NCI-H510A treated with DMSO at 0.1 percent for 48 hours (cell line): ENCODE measurements at regions not wholly inside any gene's neighbourhood (a gene's known extent, or its start where the extent isn't known, plus 50 kb on each side); places are given as distances from the start of the nearest gene placed in this dataset.
A peak's percentile ranks its signal among the peaks of the same experiment; 100 is the strongest.

Experiments
- DNase-seq: peaks from one replicate; lab custom pipeline; 2025; lab: John Stamatoyannopoulos, UW

GRCh38 chr12:67426067-67426466 is 156.9 kb downstream of the CAND1 start:
- peak; percentile 95 for DNase-seq

GRCh38 chr12:67427336-67427735 is 158.2 kb downstream of the CAND1 start:
- DNase-seq = no peak

GRCh38 chr12:67428431-67428830 is 159.3 kb downstream of the CAND1 start:
- DNase-seq = no peak

DNA sequence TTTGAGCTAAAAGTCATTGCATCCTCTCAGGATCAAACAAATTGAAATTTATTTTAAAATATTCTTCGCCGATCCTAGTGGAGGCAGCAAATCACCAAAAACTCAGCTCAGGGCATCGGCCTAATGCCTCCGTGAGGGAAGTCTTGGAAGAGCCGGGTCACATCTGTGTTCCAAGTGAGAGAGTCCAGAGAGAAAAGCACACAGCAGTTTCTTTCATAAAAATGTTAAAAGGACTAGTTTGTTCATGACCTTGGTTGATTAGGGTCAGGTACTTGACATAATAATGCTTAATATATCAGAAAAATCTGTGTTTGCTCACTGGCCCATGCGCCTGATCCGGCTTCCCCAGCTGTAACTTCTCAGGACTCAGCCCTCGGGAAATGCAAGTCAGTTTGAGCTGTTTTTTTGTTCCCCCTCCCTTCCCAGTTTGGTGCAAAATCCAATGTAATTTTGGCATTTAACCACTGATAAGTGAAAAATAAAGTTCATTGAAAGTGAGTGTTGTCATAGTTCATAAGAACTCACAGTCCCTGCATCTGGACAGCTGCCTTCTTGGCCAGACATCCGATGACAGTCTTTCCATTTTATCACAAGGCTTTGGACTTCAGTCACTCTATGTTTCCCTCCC is 161.7 kb downstream of the CAND1 start:
- no peak for DNase-seq

GRCh38 chr12:67431411-67432020 is 162.4 kb downstream of the CAND1 start:
- DNase-seq = no peak

GRCh38 chr12:67433385-67434175 is 164.4 kb downstream of the CAND1 start:
- DNase-seq = no peak

- DNase-seq = no peak
Observed at GRCh38 chr12:67434671-67435370, 165.7 kb downstream of the CAND1 start.

DNA sequence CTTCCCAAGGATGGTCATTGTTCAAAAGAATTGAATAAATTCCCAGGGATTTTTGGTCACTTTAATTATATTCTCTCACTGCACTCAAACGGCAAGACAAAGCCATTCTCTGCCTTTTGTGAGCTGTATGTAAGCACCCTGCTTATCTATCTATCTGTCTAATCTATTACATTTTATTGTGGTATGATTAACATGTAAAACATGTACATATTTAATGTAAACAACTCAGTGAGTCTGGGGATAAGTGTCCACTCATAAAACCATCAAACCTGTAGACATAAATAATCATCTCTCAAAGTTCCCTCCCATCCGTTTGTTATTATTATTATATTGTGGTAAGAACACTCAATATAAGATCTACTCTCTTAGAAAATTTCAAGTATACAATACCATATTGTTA is 167.1 kb downstream of the CAND1 start:
- no peak for DNase-seq

- no peak for DNase-seq
Observed at GRCh38 chr12:67437011-67437410, 167.9 kb downstream of the CAND1 start.

GRCh38 chr12:67439611-67440010 is 170.5 kb downstream of the CAND1 start:
- DNase-seq = no peak

GRCh38 chr12:67441736-67442346 is 172.7 kb downstream of the CAND1 start:
- peak; percentile 94 for DNase-seq

DNA sequence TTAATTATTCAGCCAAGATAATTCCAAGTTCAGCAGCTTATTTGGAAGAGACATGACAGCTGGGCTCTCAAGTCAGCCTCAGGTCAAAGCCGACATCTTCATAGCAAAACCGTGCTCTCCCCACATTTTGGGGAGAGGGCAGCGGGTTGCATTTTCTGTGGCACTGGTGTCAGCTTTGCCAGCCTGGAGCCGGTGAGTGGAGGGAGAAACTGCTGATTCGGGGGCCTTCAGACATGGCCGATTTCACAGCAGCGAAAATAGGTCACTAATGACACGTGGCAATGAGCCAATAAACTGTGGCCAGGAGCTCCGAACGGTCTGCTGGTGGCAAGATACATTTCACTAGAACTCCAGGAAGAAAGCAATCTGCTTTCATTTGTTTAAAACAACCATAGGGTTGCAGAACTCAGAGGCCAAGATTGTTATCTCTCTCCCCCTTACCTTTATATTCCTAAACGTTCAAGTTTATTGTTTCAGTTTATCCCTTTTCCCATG is 173.2 kb downstream of the CAND1 start:
- peak; percentile 62 for DNase-seq

DNA sequence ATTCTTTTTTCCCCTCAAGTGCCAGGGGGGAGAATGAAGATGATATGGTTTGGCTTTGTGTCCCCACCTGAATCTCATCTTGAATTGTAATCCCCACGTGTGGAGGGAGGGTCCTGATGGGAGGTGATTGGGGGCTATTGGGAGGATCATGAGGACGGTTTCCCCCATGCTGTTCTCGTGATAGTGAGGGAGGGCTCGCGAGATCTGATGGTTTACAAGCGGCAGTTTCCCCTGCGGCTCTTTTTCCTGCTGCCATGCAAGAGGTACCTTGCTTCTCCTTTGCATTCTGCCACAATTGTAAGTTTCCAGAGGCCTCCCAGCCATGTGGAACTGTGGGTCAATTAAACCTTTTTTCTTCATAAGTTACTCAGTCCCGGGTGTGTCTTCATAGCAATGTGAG is 173.7 kb downstream of the CAND1 start:
- DNase-seq = no peak

- no peak for DNase-seq
Observed at GRCh38 chr12:67444542-67444941, 175.4 kb downstream of the CAND1 start.

- no peak for DNase-seq
Observed at GRCh38 chr12:67446716-67447115, 177.6 kb downstream of the CAND1 start.

DNA sequence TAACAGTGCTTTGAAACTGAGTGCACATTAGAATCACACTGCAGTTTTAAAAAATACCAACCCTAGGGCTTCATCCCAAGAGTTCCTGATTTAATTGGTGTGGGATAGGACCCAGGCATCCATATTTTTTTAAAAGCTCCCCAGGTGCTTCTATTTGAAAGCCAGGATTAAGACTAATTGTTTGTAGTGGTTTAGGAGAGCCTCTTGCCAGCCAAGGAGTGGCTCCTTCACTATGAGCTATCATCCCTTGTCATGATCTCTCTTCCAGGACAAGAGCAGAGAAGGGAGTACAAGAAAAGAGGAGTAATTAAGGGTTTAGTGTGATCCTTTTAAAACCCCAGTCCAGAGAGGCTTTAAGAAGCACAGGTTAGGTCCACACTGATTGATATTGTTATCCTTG is 178.0 kb downstream of the CAND1 start:
- no peak for DNase-seq

GRCh38 chr12:67449591-67450052 is 180.5 kb downstream of the CAND1 start:
- no peak for DNase-seq

GRCh38 chr12:67450441-67450840 is 181.3 kb downstream of the CAND1 start:
- DNase-seq = no peak

DNA sequence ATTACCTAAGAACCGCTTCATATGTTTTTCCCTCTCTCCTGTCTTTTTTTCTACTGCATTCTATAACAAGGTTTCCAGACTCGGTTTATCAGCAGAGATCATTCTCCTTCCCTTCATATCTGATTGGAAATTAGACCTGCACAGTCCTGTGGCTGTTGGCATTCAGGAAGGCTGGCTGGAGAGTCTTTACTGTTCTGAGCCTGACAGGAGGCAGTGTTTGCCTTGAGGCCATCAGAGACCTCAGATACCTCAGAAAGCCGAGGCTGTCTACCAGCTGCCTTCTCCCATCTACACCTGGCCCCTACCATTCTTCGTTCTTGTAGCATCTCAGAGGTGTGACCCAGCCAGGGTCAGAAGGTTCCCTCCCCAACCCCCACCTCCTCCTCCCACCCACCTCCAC is 182.0 kb downstream of the CAND1 start:
- DNase-seq = no peak

DNA sequence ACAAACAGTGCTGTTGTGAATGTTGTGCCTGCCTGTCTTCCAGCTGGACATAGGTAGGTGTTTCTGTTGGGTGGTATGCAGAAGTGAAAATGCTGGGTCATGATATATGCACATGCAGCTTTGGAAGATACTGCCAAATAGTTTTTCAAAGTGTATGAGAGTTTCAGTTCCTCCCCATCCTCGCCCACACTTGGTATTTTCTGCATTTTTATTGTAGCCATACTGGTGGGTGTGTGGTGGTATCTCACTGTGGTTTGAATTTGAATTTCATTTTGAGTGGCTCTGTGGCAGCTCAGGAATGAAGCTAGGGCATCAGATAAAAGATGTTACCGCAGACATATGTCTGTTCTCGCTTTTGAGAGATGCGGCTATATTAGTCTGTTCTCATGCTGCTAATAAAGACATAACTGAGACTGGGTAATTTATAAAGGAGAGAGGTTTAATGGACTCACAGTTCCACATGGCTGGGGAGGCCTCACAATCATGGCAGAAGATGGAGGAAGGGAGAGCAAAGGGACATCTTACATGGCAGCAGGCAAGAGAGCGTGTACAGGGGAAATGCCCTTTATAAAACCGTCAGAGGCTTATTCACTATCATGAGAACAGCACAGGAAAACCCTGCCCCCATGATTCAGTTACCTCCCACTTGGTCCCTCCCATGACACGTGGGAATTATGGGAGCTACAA is 183.1 kb downstream of the CAND1 start:
- DNase-seq = no peak

- DNase-seq = no peak
Observed at GRCh38 chr12:67453191-67453590, 184.0 kb downstream of the CAND1 start.
